AG10803 (cell line): ENCODE measurements at regions not wholly inside any gene's neighbourhood (a gene's known extent, or its start where the extent isn't known, plus 50 kb on each side); places are given as distances from the start of the nearest gene placed in this dataset.

ENCODE experiments used
- DNase-seq: peaks from one replicate; pipeline ENCODE4 v3.0.0; 2010; ENCODE audit warnings: low read depth
- H3K4me3 ChIP-seq: 2 replicates; pipeline ENCODE4 v1.5.1; 2011; ENCODE audit warnings: mild to moderate bottlenecking, low read length, control low read depth
- CTCF ChIP-seq: conservative IDR thresholded peaks from 2 replicates; pipeline ENCODE4 v1.5.1; 2011; ENCODE audit warnings: mild to moderate bottlenecking, low read length, control low read depth, inconsistent platforms

GRCh38 chr5:3339092-3339797, 256.4 kb upstream of the IRX1 start:
- H3K4me3 ChIP-seq = no peak overlapping the region
- TF ChIP-seq CTCF = no peak
- DNase-seq = peak; percentile 9

- no peak for DNase-seq
- H3K4me3 ChIP-seq = no peak overlapping the region
- no peak for TF ChIP-seq CTCF
Measured at GRCh38 chr5:3337812-3338541, 257.7 kb upstream of the IRX1 start.

- DNase-seq = no peak
- no peak overlapping the region for H3K4me3 ChIP-seq
- TF ChIP-seq CTCF = no peak
Measured at GRCh38 chr5:3336666-3337065, 259.0 kb upstream of the IRX1 start.

- H3K4me3 ChIP-seq = no peak overlapping the region
- DNase-seq = no peak
- no peak for TF ChIP-seq CTCF
Measured at GRCh38 chr5:3335301-3335700, 260.3 kb upstream of the IRX1 start.

GRCh38 chr5:3333836-3334235, 261.8 kb upstream of the IRX1 start:
- DNase-seq = no peak

GRCh38 chr5:3333105-3333504, 262.5 kb upstream of the IRX1 start:
- no peak for DNase-seq
- no peak for TF ChIP-seq CTCF

More at GRCh38 chr5:3333836-3334235, 261.8 kb upstream of the IRX1 start:
- no peak overlapping the region for H3K4me3 ChIP-seq
- no peak for TF ChIP-seq CTCF

GRCh38 chr5:3331819-3332218, 263.8 kb upstream of the IRX1 start:
- DNase-seq = no peak
- H3K4me3 ChIP-seq = no peak overlapping the region
- no peak for TF ChIP-seq CTCF

More at GRCh38 chr5:3333105-3333504, 262.5 kb upstream of the IRX1 start:
- no peak overlapping the region for H3K4me3 ChIP-seq
